ENCODE measurements at regions not wholly inside any gene's neighbourhood (a gene's known extent, or its start where the extent isn't known, plus 50 kb on each side); places are given as distances from the start of the nearest gene placed in this dataset.
"Not testable (repeated sequence)": the region's sequence is repeated elsewhere in the genome, so short reads cannot be mapped to it uniquely, and the experiment has no call there.

GRCh38 chr3:162722337-162722736 is 1225.7 kb downstream of the OTOL1 start:
- Mint-ChIP-seq H3K4me3 (no peak overlapping the region), H3K9me3 (no peaks in the 10 kb centered on the region), H3K4me1 (ENCODE audit: low read depth) (no peaks in the 10 kb centered on the region), H3K27ac (no peak overlapping the region), H3K27me3 (no peaks in the 10 kb centered on the region), H3K36me3 (ENCODE audit: low read depth) (no peaks in the 10 kb centered on the region)
- intact Hi-C loops (cut with micrococcal nuclease): no loop called here
- POLR2A ChIA-PET: no interaction called here
- DNase-seq (no peak), ATAC-seq (no peak)
- no peak for TF ChIP-seq CTCF (IDR thresholded peaks at IDR 0.05)
- CTCF ChIA-PET: no interaction called here

GRCh38 chr3:162722796-162723195 is 1226.2 kb downstream of the OTOL1 start:
- POLR2A ChIA-PET; H3K4me1 Mint-ChIP-seq (ENCODE audit: low read depth); ATAC-seq; CTCF ChIA-PET; H3K4me3 Mint-ChIP-seq; DNase-seq; H3K9me3 Mint-ChIP-seq; H3K27me3 Mint-ChIP-seq; H3K27ac Mint-ChIP-seq; H3K36me3 Mint-ChIP-seq (ENCODE audit: low read depth); intact Hi-C loops (cut with micrococcal nuclease): not testable (repeated sequence)

GRCh38 chr3:162729686-162730085 is 1233.1 kb downstream of the OTOL1 start:
- DNase-seq (no peak), ATAC-seq (no peak)
- Mint-ChIP-seq H3K4me1 (ENCODE audit: low read depth) (no peaks in the 10 kb centered on the region), H3K27me3 (no peaks in the 10 kb centered on the region), H3K9me3 (peaks cover 4% of the 10 kb centered on the region), H3K27ac (no peak overlapping the region), H3K36me3 (ENCODE audit: low read depth) (no peaks in the 10 kb centered on the region), H3K4me3 (no peak overlapping the region)
- TF ChIP-seq CTCF (IDR thresholded peaks at IDR 0.05): no peak
- ChIA-PET CTCF (no interaction called here), POLR2A (no interaction called here)
- intact Hi-C loops (cut with micrococcal nuclease): no loop called here

GRCh38 chr3:162731961-162732360 is 1235.4 kb downstream of the OTOL1 start:
- H3K4me3 Mint-ChIP-seq; CTCF ChIA-PET; H3K27ac Mint-ChIP-seq; POLR2A ChIA-PET; ATAC-seq; H3K9me3 Mint-ChIP-seq; H3K27me3 Mint-ChIP-seq; DNase-seq; intact Hi-C loops (cut with micrococcal nuclease); H3K36me3 Mint-ChIP-seq (ENCODE audit: low read depth); H3K4me1 Mint-ChIP-seq (ENCODE audit: low read depth): not testable (repeated sequence)

GRCh38 chr3:162738784-162739183 is 1242.2 kb downstream of the OTOL1 start:
- H3K4me1 Mint-ChIP-seq (ENCODE audit: low read depth): no peaks in the 10 kb centered on the region
- H3K4me3 Mint-ChIP-seq: no peak overlapping the region
- ATAC-seq (no peak), DNase-seq (no peak)
- TF ChIP-seq CTCF (IDR thresholded peaks at IDR 0.05): no peak
- H3K9me3 Mint-ChIP-seq: peaks cover 4% of the 10 kb centered on the region
- no peaks in the 10 kb centered on the region for H3K27me3 Mint-ChIP-seq
- intact Hi-C loops (cut with micrococcal nuclease): no loop called here
- ChIA-PET POLR2A (no interaction called here), CTCF (no interaction called here)
- no peaks in the 10 kb centered on the region for H3K36me3 Mint-ChIP-seq (ENCODE audit: low read depth)
- H3K27ac Mint-ChIP-seq: no peak overlapping the region

- intact Hi-C loops (cut with micrococcal nuclease): no loop called here
- Mint-ChIP-seq H3K9me3 (peaks cover 4% of the 10 kb centered on the region), H3K4me3 (no peak overlapping the region), H3K27me3 (no peaks in the 10 kb centered on the region), H3K4me1 (ENCODE audit: low read depth) (no peaks in the 10 kb centered on the region), H3K36me3 (ENCODE audit: low read depth) (no peaks in the 10 kb centered on the region), H3K27ac (no peak overlapping the region)
- POLR2A ChIA-PET: no interaction called here
- no peak for ATAC-seq
- no peak for TF ChIP-seq CTCF (IDR thresholded peaks at IDR 0.05)
- DNase-seq: no peak
- CTCF ChIA-PET: no interaction called here
These were observed 1244.5 kb downstream of the OTOL1 start for GRCh38 chr3:162740941-162741596.
